GM23338 (cell line): ENCODE measurements at regions not wholly inside any gene's neighbourhood (a gene's known extent, or its start where the extent isn't known, plus 50 kb on each side); places are given as distances from the start of the nearest gene placed in this dataset.

Experiments
- ATAC-seq: fragments of 200-7000 bp; cut with Tn5 transposase; 3 replicates; pipeline ENCODE4 v1.9.1; 2020
- DNase-seq: peaks from one replicate; pipeline ENCODE4 v3.0.0-alpha.2; 2015; ENCODE audit warnings: low spot score
- H2AFZ ChIP-seq: fragments of 200-600 bp; sonication (generic); 2 replicates; pipeline ENCODE4 v1.8.0; 2016; ENCODE audit warnings: antibody characterized with exemption, mild to moderate bottlenecking, moderate library complexity
- H3F3A ChIP-seq: fragments of 200-600 bp; sonication (generic); replicated peaks from 2 replicates; pipeline ENCODE4 v1.8.0; 2017; ENCODE audit warnings: antibody characterized with exemption, mixed run types, low read depth
- H3K27ac ChIP-seq: fragments of 200-600 bp; sonication (generic); 2 replicates; pipeline ENCODE4 v1.6.1; 2016; ENCODE audit warnings: low read depth
- H3K27me3 ChIP-seq: fragments of 200-600 bp; sonication (generic); 2 replicates; pipeline ENCODE4 v1.8.0; 2016; ENCODE audit warnings: mild to moderate bottlenecking, mixed run types, moderate library complexity; ENCODE audit not compliant: insufficient read depth
- H3K36me3 ChIP-seq: fragments of 200-600 bp; sonication (generic); 2 replicates; pipeline ENCODE4 v1.8.0; 2016; ENCODE audit warnings: mild to moderate bottlenecking; ENCODE audit not compliant: insufficient read depth
- H3K4me1 ChIP-seq: fragments of 200-600 bp; sonication (generic); 2 replicates; pipeline ENCODE4 v1.8.0; 2016; ENCODE audit warnings: mild to moderate bottlenecking, moderate library complexity; ENCODE audit not compliant: insufficient read depth
- H3K4me2 ChIP-seq: fragments of 200-600 bp; sonication (generic); 2 replicates; pipeline ENCODE4 v1.7.1; 2017; ENCODE audit warnings: mixed run types
- H3K4me3 ChIP-seq: fragments of 200-600 bp; sonication (generic); 2 replicates; pipeline ENCODE4 v1.6.1; 2016; ENCODE audit warnings: mixed run types
- H3K79me2 ChIP-seq: fragments of 200-600 bp; sonication (generic); replicated peaks from 2 replicates; pipeline ENCODE4 v1.8.0; 2017; ENCODE audit warnings: mild to moderate bottlenecking; ENCODE audit not compliant: insufficient read depth
- H3K9me2 ChIP-seq: fragments of 200-600 bp; sonication (generic); 2 replicates; pipeline ENCODE4 v1.8.0; 2017; ENCODE audit not compliant: insufficient read depth
- H4K20me1 ChIP-seq: fragments of 200-600 bp; sonication (generic); replicated peaks from 2 replicates; pipeline ENCODE4 v1.8.0; 2017; ENCODE audit warnings: mild to moderate bottlenecking; ENCODE audit not compliant: insufficient read depth
- H3K27ac Mint-ChIP-seq: 2 replicates; pipeline ENCODE4 v1.8.0; 2020; ENCODE audit warnings: inconsistent platforms, mild to moderate bottlenecking, moderate library complexity, mixed read lengths
- H3K27me3 Mint-ChIP-seq: 3 replicates; pipeline ENCODE4 v1.8.0; 2022; ENCODE audit warnings: low read depth, mild to moderate bottlenecking, moderate library complexity, mixed read lengths, inconsistent platforms; ENCODE audit not compliant: insufficient read depth, poor library complexity
- H3K36me3 Mint-ChIP-seq: 3 replicates; pipeline ENCODE4 v1.8.0; 2021; ENCODE audit warnings: low read depth, mild to moderate bottlenecking, inconsistent platforms, moderate library complexity, mixed read lengths
- H3K4me1 Mint-ChIP-seq: 3 replicates; pipeline ENCODE4 v1.8.0; 2020; ENCODE audit warnings: mild to moderate bottlenecking, inconsistent platforms, mixed read lengths
- H3K4me3 Mint-ChIP-seq: 3 replicates; pipeline ENCODE4 v1.8.0; 2021; ENCODE audit warnings: moderate library complexity, mild to moderate bottlenecking, inconsistent platforms, mixed read lengths
- H3K9me3 Mint-ChIP-seq: 3 replicates; pipeline ENCODE4 v1.8.0; 2020; ENCODE audit warnings: moderate library complexity, mild to moderate bottlenecking, inconsistent platforms, mixed read lengths
- CREB1 ChIP-seq: fragments of 250-450 bp; sonication (Bioruptor Pico); IDR thresholded peaks from 2 replicates; pipeline ENCODE4 v1.5.0; 2020; ENCODE audit warnings: low read depth, mild to moderate bottlenecking, moderate library complexity
- EZH2phosphoT487 ChIP-seq: fragments of 200-600 bp; sonication (generic); IDR thresholded peaks from one replicate; pipeline ENCODE4 v1.8.1; 2018; ENCODE audit warnings: antibody characterized with exemption; ENCODE audit not compliant: unreplicated experiment
- JUNB ChIP-seq: IDR thresholded peaks from one replicate; pipeline ENCODE4 v1.6.1; 2016; ENCODE audit warnings: antibody characterized with exemption; ENCODE audit not compliant: unreplicated experiment
- STAT1 ChIP-seq: IDR thresholded peaks from one replicate; pipeline ENCODE4 v1.6.1; 2016; ENCODE audit warnings: antibody characterized with exemption; ENCODE audit not compliant: unreplicated experiment
- ZNF114 ChIP-seq: fragments of 250-450 bp; sonication (Bioruptor Pico); IDR thresholded peaks from 2 replicates; pipeline ENCODE4 v1.5.0; 2020; ENCODE audit warnings: mild to moderate bottlenecking, moderate library complexity
- TF ChIP-seq, protein P1 (sequence below), 2 experiments: fragments of 200-600 bp in 1 of 2; sonication (generic) in 1 of 2; conservative IDR thresholded peaks; 2 replicates each; pipeline versions ENCODE4 v1.5.1 to v1.6.1; 2016 to 2017; ENCODE audit warnings: antibody characterized with exemption in 2 of 2, low read depth in 2 of 2, mild to moderate bottlenecking in 2 of 2, moderate library complexity in 1 of 2
- TF ChIP-seq, protein P2 (sequence below): fragments of 250-450 bp; sonication (Bioruptor Pico); IDR thresholded peaks from 2 replicates; pipeline ENCODE4 v1.5.0; 2020; ENCODE audit warnings: mild to moderate bottlenecking, moderate library complexity

DNA sequence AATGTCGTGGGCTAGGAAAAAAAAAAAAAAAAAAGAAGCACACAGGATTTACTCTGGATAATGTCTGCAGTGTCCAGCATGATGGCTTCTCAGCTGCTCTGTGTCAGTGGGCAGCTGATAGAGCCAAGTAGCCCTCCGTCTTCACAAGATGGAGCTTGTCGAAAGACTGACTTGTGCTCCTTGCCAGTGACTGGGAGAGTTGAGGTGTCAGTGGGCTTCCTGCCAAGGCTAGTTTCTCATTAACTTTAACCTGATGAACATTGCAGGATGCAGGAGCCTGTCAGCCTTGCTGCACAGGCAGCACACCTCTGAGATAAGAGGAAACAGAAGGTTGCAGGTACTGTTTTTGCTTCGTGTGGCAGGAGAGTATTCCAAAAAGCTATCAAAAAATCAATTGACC, 171.4 kb upstream of the SGCD start:
- ATAC-seq, result no peak
- H3K27ac ChIP-seq, result no peak overlapping the region

DNA sequence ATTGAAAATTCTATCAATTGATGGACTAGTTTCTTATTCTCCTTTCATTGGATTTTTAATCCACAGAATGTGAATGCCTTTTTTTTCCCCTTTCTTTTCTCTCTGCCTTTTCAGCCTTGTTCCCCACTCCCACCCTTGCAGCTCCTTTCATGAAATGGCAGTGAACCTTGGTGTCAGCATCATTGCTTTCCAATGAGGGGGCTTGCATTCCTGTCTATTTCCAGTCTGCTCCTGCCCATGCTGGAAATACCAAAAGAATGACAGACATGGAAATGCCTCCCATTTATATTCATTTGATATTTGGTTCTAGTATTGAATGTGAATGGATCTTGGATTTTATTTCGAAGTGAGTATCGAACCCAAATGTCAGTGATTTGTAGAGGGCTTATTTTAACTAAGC, 162.7 kb upstream of the SGCD start:
- H3K27ac ChIP-seq, result no peak overlapping the region
- H3K27me3 ChIP-seq, result no peaks in the 10 kb centered on the region
- H3K36me3 Mint-ChIP-seq, result no peaks in the 10 kb centered on the region
- H3K4me1 Mint-ChIP-seq, result no peaks in the 10 kb centered on the region
- no peaks in the 10 kb centered on the region for H3K79me2 ChIP-seq
- H3K9me3 Mint-ChIP-seq, result no peaks in the 10 kb centered on the region
- ATAC-seq, result no peak
- no peak overlapping the region for H2AFZ ChIP-seq
- DNase-seq, result no peak
- H3K9me2 ChIP-seq, result 0 out of 2 replicates have a peak, but pooled peaks cover 7% of the 10 kb centered on the region
- no peak overlapping the region for H3K27ac Mint-ChIP-seq
- H3K4me2 ChIP-seq, result no peak overlapping the region
- H3K4me3 ChIP-seq, result no peak overlapping the region
- no peak overlapping the region for H3K4me3 Mint-ChIP-seq
- H3K36me3 ChIP-seq, result no peaks in the 10 kb centered on the region
- no peaks in the 10 kb centered on the region for H3F3A ChIP-seq
- H3K27me3 Mint-ChIP-seq, result no peaks in the 10 kb centered on the region
- no peaks in the 10 kb centered on the region for H3K4me1 ChIP-seq
- H4K20me1 ChIP-seq, result no peaks in the 10 kb centered on the region
- TF ChIP-seq JUNB (no peak), ZNF114 (CRISPR knock-in tag) (no peak), EZH2phosphoT487 (no peak), STAT1 (no peak)
- TF ChIP-seq, protein P1, sequence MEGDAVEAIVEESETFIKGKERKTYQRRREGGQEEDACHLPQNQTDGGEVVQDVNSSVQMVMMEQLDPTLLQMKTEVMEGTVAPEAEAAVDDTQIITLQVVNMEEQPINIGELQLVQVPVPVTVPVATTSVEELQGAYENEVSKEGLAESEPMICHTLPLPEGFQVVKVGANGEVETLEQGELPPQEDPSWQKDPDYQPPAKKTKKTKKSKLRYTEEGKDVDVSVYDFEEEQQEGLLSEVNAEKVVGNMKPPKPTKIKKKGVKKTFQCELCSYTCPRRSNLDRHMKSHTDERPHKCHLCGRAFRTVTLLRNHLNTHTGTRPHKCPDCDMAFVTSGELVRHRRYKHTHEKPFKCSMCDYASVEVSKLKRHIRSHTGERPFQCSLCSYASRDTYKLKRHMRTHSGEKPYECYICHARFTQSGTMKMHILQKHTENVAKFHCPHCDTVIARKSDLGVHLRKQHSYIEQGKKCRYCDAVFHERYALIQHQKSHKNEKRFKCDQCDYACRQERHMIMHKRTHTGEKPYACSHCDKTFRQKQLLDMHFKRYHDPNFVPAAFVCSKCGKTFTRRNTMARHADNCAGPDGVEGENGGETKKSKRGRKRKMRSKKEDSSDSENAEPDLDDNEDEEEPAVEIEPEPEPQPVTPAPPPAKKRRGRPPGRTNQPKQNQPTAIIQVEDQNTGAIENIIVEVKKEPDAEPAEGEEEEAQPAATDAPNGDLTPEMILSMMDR (conservative IDR thresholded peaks at IDR 0.05; ENCODE audit: low read depth in 2 of 2), result no peak
- TF ChIP-seq, protein P2, sequence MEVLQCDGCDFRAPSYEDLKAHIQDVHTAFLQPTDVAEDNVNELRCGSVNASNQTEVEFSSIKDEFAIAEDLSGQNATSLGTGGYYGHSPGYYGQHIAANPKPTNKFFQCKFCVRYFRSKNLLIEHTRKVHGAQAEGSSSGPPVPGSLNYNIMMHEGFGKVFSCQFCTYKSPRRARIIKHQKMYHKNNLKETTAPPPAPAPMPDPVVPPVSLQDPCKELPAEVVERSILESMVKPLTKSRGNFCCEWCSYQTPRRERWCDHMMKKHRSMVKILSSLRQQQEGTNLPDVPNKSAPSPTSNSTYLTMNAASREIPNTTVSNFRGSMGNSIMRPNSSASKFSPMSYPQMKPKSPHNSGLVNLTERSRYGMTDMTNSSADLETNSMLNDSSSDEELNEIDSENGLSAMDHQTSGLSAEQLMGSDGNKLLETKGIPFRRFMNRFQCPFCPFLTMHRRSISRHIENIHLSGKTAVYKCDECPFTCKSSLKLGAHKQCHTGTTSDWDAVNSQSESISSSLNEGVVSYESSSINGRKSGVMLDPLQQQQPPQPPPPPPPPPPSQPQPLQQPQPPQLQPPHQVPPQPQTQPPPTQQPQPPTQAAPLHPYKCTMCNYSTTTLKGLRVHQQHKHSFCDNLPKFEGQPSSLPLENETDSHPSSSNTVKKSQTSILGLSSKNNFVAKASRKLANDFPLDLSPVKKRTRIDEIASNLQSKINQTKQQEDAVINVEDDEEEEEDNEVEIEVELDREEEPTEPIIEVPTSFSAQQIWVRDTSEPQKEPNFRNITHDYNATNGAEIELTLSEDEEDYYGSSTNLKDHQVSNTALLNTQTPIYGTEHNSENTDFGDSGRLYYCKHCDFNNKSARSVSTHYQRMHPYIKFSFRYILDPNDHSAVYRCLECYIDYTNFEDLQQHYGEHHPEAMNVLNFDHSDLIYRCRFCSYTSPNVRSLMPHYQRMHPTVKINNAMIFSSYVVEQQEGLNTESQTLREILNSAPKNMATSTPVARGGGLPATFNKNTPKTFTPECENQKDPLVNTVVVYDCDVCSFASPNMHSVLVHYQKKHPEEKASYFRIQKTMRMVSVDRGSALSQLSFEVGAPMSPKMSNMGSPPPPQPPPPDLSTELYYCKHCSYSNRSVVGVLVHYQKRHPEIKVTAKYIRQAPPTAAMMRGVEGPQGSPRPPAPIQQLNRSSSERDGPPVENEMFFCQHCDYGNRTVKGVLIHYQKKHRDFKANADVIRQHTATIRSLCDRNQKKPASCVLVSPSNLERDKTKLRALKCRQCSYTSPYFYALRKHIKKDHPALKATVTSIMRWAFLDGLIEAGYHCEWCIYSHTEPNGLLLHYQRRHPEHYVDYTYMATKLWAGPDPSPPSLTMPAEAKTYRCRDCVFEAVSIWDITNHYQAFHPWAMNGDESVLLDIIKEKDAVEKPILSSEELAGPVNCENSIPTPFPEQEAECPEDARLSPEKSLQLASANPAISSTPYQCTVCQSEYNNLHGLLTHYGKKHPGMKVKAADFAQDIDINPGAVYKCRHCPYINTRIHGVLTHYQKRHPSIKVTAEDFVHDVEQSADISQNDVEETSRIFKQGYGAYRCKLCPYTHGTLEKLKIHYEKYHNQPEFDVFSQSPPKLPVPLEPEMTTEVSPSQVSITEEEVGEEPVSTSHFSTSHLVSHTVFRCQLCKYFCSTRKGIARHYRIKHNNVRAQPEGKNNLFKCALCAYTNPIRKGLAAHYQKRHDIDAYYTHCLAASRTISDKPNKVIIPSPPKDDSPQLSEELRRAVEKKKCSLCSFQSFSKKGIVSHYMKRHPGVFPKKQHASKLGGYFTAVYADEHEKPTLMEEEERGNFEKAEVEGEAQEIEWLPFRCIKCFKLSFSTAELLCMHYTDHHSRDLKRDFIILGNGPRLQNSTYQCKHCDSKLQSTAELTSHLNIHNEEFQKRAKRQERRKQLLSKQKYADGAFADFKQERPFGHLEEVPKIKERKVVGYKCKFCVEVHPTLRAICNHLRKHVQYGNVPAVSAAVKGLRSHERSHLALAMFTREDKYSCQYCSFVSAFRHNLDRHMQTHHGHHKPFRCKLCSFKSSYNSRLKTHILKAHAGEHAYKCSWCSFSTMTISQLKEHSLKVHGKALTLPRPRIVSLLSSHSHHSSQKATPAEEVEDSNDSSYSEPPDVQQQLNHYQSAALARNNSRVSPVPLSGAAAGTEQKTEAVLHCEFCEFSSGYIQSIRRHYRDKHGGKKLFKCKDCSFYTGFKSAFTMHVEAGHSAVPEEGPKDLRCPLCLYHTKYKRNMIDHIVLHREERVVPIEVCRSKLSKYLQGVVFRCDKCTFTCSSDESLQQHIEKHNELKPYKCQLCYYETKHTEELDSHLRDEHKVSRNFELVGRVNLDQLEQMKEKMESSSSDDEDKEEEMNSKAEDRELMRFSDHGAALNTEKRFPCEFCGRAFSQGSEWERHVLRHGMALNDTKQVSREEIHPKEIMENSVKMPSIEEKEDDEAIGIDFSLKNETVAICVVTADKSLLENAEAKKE, result no peak

More for the DNA sequence above, 171.4 kb upstream of the SGCD start:
- no peak for DNase-seq
- no peaks in the 10 kb centered on the region; the same call in 2 of the 3 replicates for H3K4me1 Mint-ChIP-seq
- H3F3A ChIP-seq, result no peaks in the 10 kb centered on the region
- H3K4me3 ChIP-seq, result no peak overlapping the region
- TF ChIP-seq CREB1, result no peak
- TF ChIP-seq JUNB, result no peak
- TF ChIP-seq, protein P1 (conservative IDR thresholded peaks at IDR 0.05; ENCODE audit: low read depth in 2 of 2), result no peak
- no peaks in the 10 kb centered on the region for H3K27me3 Mint-ChIP-seq
- no peaks in the 10 kb centered on the region for H3K36me3 Mint-ChIP-seq
- no peak overlapping the region for H3K27ac Mint-ChIP-seq
- no peaks in the 10 kb centered on the region for H4K20me1 ChIP-seq
- no peak overlapping the region for H3K4me2 ChIP-seq
- no peaks in the 10 kb centered on the region for H3K9me3 Mint-ChIP-seq
- no peaks in the 10 kb centered on the region for H3K79me2 ChIP-seq
- no peaks in the 10 kb centered on the region; the same call in 1 of the 2 replicates for H3K4me1 ChIP-seq
- no peaks in the 10 kb centered on the region for H3K9me2 ChIP-seq
- H3K36me3 ChIP-seq, result no peaks in the 10 kb centered on the region
- H3K27me3 ChIP-seq, result no peaks in the 10 kb centered on the region
- no peak overlapping the region for H3K4me3 Mint-ChIP-seq
- H2AFZ ChIP-seq, result no peak overlapping the region
